HepG2 (cell line): ENCODE measurements at regions not wholly inside any gene's neighbourhood (a gene's known extent, or its start where the extent isn't known, plus 50 kb on each side); places are given as distances from the start of the nearest gene placed in this dataset.

Experiments used
- ATAC-seq: fragments of 200-7000 bp; cut with Tn5 transposase; 3 replicates; pipeline ENCODE4 v1.9.1; 2020; ENCODE audit warnings: mild to moderate bottlenecking, moderate library complexity
- BruUV-seq: library from RNA; stranded (reverse); fragments of 400-500 nt; replicated peaks from 2 replicates; lab custom pipeline; 2021; lab: Mats Ljungman, UMichigan
- CTCF ChIA-PET: fragments of 300-600 bp; formaldehyde crosslinking; extraction: SDS; loops from one replicate; lab custom pipeline; 2021; ENCODE audit warnings: low total read pairs, inconsistent platforms, low intra/inter-chr PET ratio; lab: Yijun Ruan, JAX
- POLR2A ChIA-PET: fragments of 350-600 bp; sonication (Branson Sonifier 250); formaldehyde crosslinking; loops from one replicate; lab custom pipeline; 2020; ENCODE audit warnings: antibody characterized with exemption, inconsistent platforms; lab: Yijun Ruan, JAX
- DNase-seq: peaks from one replicate; pipeline ENCODE4 v3.0.0-alpha.2; 2015; ENCODE audit warnings: low spot score
- FAIRE-seq: peaks from 3 replicates; lab custom pipeline; 2011; peaks lifted over from hg19 to GRCh38; lab: Jason Lieb, UNC
- H2AFZ ChIP-seq: one replicate; pipeline ENCODE4 v1.6.1; 2011; ENCODE audit warnings: low read length, inconsistent platforms
- H3K27ac ChIP-seq: fragments of 300-600 bp; 3 replicates; pipeline ENCODE4 v1.8.0; 2011; ENCODE audit warnings: mixed run types, mild to moderate bottlenecking, mixed read lengths, low read length, inconsistent platforms; ENCODE audit not compliant: insufficient read depth; ENCODE audit errors: extremely low read length
- H3K27me3 ChIP-seq, 2 experiments: fragments of 200-600 bp in 1 of 2; 2 replicates in 1 of 2; 3 replicates in 1 of 2; pipeline versions ENCODE4 v1.6.0 to v1.8.0; 2011; ENCODE audit warnings: low read length in 2 of 2, mild to moderate bottlenecking in 2 of 2, moderate library complexity in 2 of 2, inconsistent platforms in 1 of 2; ENCODE audit not compliant: insufficient read depth in 2 of 2, control insufficient read depth in 1 of 2
- H3K36me3 ChIP-seq, 2 experiments: fragments of 200-600 bp in 1 of 2; replicated peaks in 1 of 2; 2 replicates in 1 of 2; 3 replicates in 1 of 2; pipeline versions ENCODE4 v1.5.1 to v1.8.0; 2011; ENCODE audit warnings: low read length in 2 of 2, inconsistent platforms in 1 of 2; ENCODE audit not compliant: insufficient read depth in 2 of 2, control insufficient read depth in 1 of 2
- H3K4me1 ChIP-seq: 2 replicates; pipeline ENCODE4 v1.5.1; 2012; ENCODE audit warnings: low read length, inconsistent platforms; ENCODE audit not compliant: insufficient read depth
- H3K4me2 ChIP-seq: 2 replicates; pipeline ENCODE4 v1.6.0; 2011; ENCODE audit warnings: low read depth, low read length, inconsistent platforms
- H3K4me3 ChIP-seq, 3 experiments: fragments of 200-600 bp in 1 of 3; sonication (generic), shearing (Covaris generic) in 1 of 3; replicated peaks in 1 of 3; 2 replicates each; pipeline ENCODE4 v1.5.1; 2011 to 2016; ENCODE audit warnings: low read length in 3 of 3, inconsistent platforms in 2 of 3, low read depth in 2 of 3, mild to moderate bottlenecking in 2 of 3, control low read depth in 1 of 3, mixed read lengths in 1 of 3; ENCODE audit not compliant: insufficient read depth in 1 of 3
- H3K79me2 ChIP-seq: one replicate; pipeline ENCODE4 v1.6.1; 2011; ENCODE audit warnings: low read length, inconsistent platforms; ENCODE audit not compliant: insufficient read depth
- H3K9ac ChIP-seq: 2 replicates; pipeline ENCODE4 v1.6.0; 2011; ENCODE audit warnings: mild to moderate bottlenecking, low read depth, low read length, inconsistent platforms; ENCODE audit not compliant: insufficient read depth
- H3K9me3 ChIP-seq: 2 replicates; pipeline ENCODE4 v1.5.1; 2012; ENCODE audit warnings: mild to moderate bottlenecking, low read length
- H4K20me1 ChIP-seq: 2 replicates; pipeline ENCODE4 v1.6.0; 2011; ENCODE audit warnings: inconsistent platforms, mild to moderate bottlenecking, low read length, moderate library complexity; ENCODE audit not compliant: insufficient read depth
- E2F2 ChIP-seq: sonication (generic); formaldehyde crosslinking; IDR thresholded peaks from 2 replicates; pipeline ENCODE4 v1.4.0; 2020; ENCODE audit warnings: missing genetic modification reagents, borderline replicate concordance
- ETV5 ChIP-seq: IDR thresholded peaks from 2 replicates; pipeline ENCODE4 v1.6.1; 2018; ENCODE audit warnings: missing biosample characterization, missing genetic modification reagents, inconsistent platforms, borderline replicate concordance
- GABPB1 ChIP-seq: IDR thresholded peaks from 2 replicates; pipeline ENCODE4 v1.6.1; 2016; ENCODE audit warnings: mild to moderate bottlenecking, missing genetic modification reagents, moderate library complexity, missing compliant biosample characterization
- GLMP ChIP-seq: sonication (generic); formaldehyde crosslinking; IDR thresholded peaks from 2 replicates; pipeline ENCODE4 v1.9.0; 2021; ENCODE audit warnings: missing genetic modification reagents, mild to moderate bottlenecking, borderline replicate concordance
- HNF1A ChIP-seq, 2 experiments: sonication (generic) in 1 of 2; formaldehyde crosslinking in 1 of 2; IDR thresholded peaks; 2 replicates each; pipeline versions ENCODE4 v1.4.0 to v1.6.1; 2016 to 2020; ENCODE audit warnings: borderline replicate concordance in 1 of 2, low read depth in 1 of 2, mild to moderate bottlenecking in 1 of 2, missing genetic modification reagents in 1 of 2
- KLF11 ChIP-seq: IDR thresholded peaks from 2 replicates; pipeline ENCODE4 v1.6.1; 2016; ENCODE audit warnings: missing compliant biosample characterization
- NR2F2 ChIP-seq: IDR thresholded peaks from 2 replicates; pipeline ENCODE4 v1.6.1; 2012; ENCODE audit warnings: low read depth, inconsistent platforms, borderline replicate concordance
- PAX8 ChIP-seq: sonication (generic); formaldehyde crosslinking; IDR thresholded peaks from 2 replicates; pipeline ENCODE4 v1.8.0; 2022; ENCODE audit warnings: mild to moderate bottlenecking, missing genetic modification reagents, borderline replicate concordance
- PBX3 ChIP-seq: sonication (generic); formaldehyde crosslinking; IDR thresholded peaks from 2 replicates; pipeline ENCODE4 v1.8.1; 2023; ENCODE audit warnings: missing genetic modification reagents, inconsistent platforms, borderline replicate concordance
- SMARCC2 ChIP-seq: fragments of 450-650 bp; IDR thresholded peaks from 2 replicates; pipeline ENCODE4 v1.6.1; 2017; ENCODE audit warnings: antibody characterized with exemption, mild to moderate bottlenecking
- ZFP62 ChIP-seq: sonication (generic); formaldehyde crosslinking; IDR thresholded peaks from 2 replicates; pipeline ENCODE4 v1.4.0; 2020; ENCODE audit warnings: missing genetic modification reagents
- ZNF160 ChIP-seq: sonication (generic); formaldehyde crosslinking; IDR thresholded peaks from 2 replicates; pipeline ENCODE4 v1.8.0; 2022; ENCODE audit warnings: mild to moderate bottlenecking, inconsistent platforms, missing genetic modification reagents
- ZNF253 ChIP-seq: sonication (generic); formaldehyde crosslinking; IDR thresholded peaks from 2 replicates; pipeline ENCODE4 v1.8.0; 2022; ENCODE audit warnings: mild to moderate bottlenecking, missing genetic modification reagents, borderline replicate concordance
- ZNF263 ChIP-seq: sonication (generic); formaldehyde crosslinking; IDR thresholded peaks from 2 replicates; pipeline ENCODE4 v1.4.0; 2020; ENCODE audit warnings: missing genetic modification reagents
- ZNF678 ChIP-seq: sonication (generic); formaldehyde crosslinking; IDR thresholded peaks from 2 replicates; pipeline ENCODE4 v1.4.0; 2020; ENCODE audit warnings: mild to moderate bottlenecking, missing genetic modification reagents
- ZSCAN21 ChIP-seq: sonication (generic); formaldehyde crosslinking; IDR thresholded peaks from 2 replicates; pipeline ENCODE4 v1.8.0; 2022; ENCODE audit warnings: mild to moderate bottlenecking, missing genetic modification reagents, moderate library complexity, borderline replicate concordance
- WGBS: methylation state at CpG from one replicate; pipeline ENCODE4 v1.1.6; 2017; ENCODE audit warnings: low lambda C conversion rate; 5-methylcytosine and 5-hydroxymethylcytosine counted together
- in situ Hi-C: cut with HindIII; loops from 2 replicates; pipeline ENCODE4 v1.10.0; 2017; ENCODE audit warnings: low pct_unique_long_range_greater_than_20kb; ENCODE audit not compliant: extremely low pct_ligation_motif_present
- intact Hi-C: fragments of 100-400 bp; cut with micrococcal nuclease; formaldehyde crosslinking; loops from one replicate; pipeline ENCODE4 v1.10.0; 2022; ENCODE audit not compliant: unreplicated experiment

GRCh38 chr2:145750144-145750543, 1230.2 kb upstream of the ZEB2 start:
- intact Hi-C loops: no loop called here
- 95% methylated on average over 2 of the region's 2 CpGs for WGBS
- Histone ChIP-seq H4K20me1 (no peaks in the 10 kb centered on the region), H3K27ac (no peak overlapping the region), H3K27me3 (no peaks in the 10 kb centered on the region), H3K9ac (no peak overlapping the region), H2AFZ (no peak overlapping the region), H3K4me1 (peaks cover 42% of the 10 kb centered on the region), H3K9me3 (no peaks in the 10 kb centered on the region), H3K4me3 (no peak overlapping the region), H3K36me3 (no peaks in the 10 kb centered on the region), H3K4me2 (no peak overlapping the region), H3K79me2 (no peaks in the 10 kb centered on the region)
- DNase-seq (no peak), FAIRE-seq (no peak), ATAC-seq (no peak)
- no TSS peak for BruUV-seq
- ChIA-PET POLR2A (no interaction called here), CTCF (no interaction called here)
- in situ Hi-C loops: no loop called here
- TF ChIP-seq SMARCC2 (no peak), ZFP62 (CRISPR knock-in tag) (no peak), GABPB1 (CRISPR knock-in tag) (no peak), ZNF253 (CRISPR knock-in tag) (no peak), GLMP (CRISPR knock-in tag) (no peak), HNF1A (IDR thresholded peaks at IDR 0.05; ENCODE audit: low read depth) (no peak), HNF1A (CRISPR knock-in tag; IDR thresholded peaks at IDR 0.05; ENCODE audit: borderline replicate concordance) (no peak), ZNF678 (CRISPR knock-in tag) (no peak), ZSCAN21 (CRISPR knock-in tag) (no peak), NR2F2 (no peak), ETV5 (CRISPR knock-in tag) (no peak), E2F2 (CRISPR knock-in tag) (no peak), ZNF263 (CRISPR knock-in tag) (no peak), PAX8 (CRISPR knock-in tag) (no peak), KLF11 (CRISPR knock-in tag) (no peak), PBX3 (no peak), ZNF160 (no peak)
